Omental fat pad (tissue), 3 donors: ENCODE measurements at regions not wholly inside any gene's neighbourhood (a gene's known extent, or its start where the extent isn't known, plus 50 kb on each side); places are given as distances from the start of the nearest gene placed in this dataset.
"Not testable (repeated sequence)": the region's sequence is repeated elsewhere in the genome, so short reads cannot be mapped to it uniquely, and the experiment has no call there.

ENCODE experiments used
- ATAC-seq: fragments of 150-250 bp; one replicate; pipeline ENCODE4 v1.9.1; 2016; ENCODE audit warnings: mild to moderate bottlenecking, moderate library complexity; ENCODE audit not compliant: low FRiP score
- DNase-seq: peaks from one replicate; pipeline ENCODE4 v3.0.0-alpha.2; 2019; ENCODE audit warnings: low spot score
- CTCF ChIP-seq, 3 donors: fragments of 450-650 bp; IDR thresholded peaks; one replicate each; pipeline ENCODE4 v1.5.1; 2016 to 2017; ENCODE audit warnings: antibody characterized with exemption in 3 of 3, mild to moderate bottlenecking in 3 of 3, moderate library complexity in 2 of 3

- ATAC-seq, DNase-seq: not testable (repeated sequence)
These were observed 832.4 kb upstream of the TPTE start for GRCh38 chr21:9688945-9689344.

- ATAC-seq, DNase-seq: not testable (repeated sequence)
These were observed 830.4 kb upstream of the TPTE start for GRCh38 chr21:9690981-9691380.

- DNase-seq, ATAC-seq: not testable (repeated sequence)
These were observed 825.6 kb upstream of the TPTE start for GRCh38 chr21:9695759-9696158.

- DNase-seq, ATAC-seq: not testable (repeated sequence)
These were observed 823.6 kb upstream of the TPTE start for GRCh38 chr21:9697751-9698150.

- ATAC-seq, DNase-seq: not testable (repeated sequence)
These were observed 816.4 kb upstream of the TPTE start for GRCh38 chr21:9705016-9705415.

GRCh38 chr21:9705455-9705854 lies 815.9 kb upstream of the TPTE start:
- not testable (repeated sequence) for DNase-seq, ATAC-seq

GRCh38 chr21:9724542-9724941 lies 796.8 kb upstream of the TPTE start:
- not testable (repeated sequence) for ATAC-seq, DNase-seq

GRCh38 chr21:9727187-9727586 lies 794.2 kb upstream of the TPTE start:
- not testable (repeated sequence) for ATAC-seq, DNase-seq

- DNase-seq, ATAC-seq: not testable (repeated sequence)
These were observed 793.0 kb upstream of the TPTE start for GRCh38 chr21:9728219-9728992.

GRCh38 chr21:9730866-9731265 lies 790.5 kb upstream of the TPTE start:
- no peak for TF ChIP-seq CTCF (IDR thresholded peaks at IDR 0.05)
- DNase-seq (no peak), ATAC-seq (no peak)

- ATAC-seq, DNase-seq: not testable (repeated sequence)
These were observed 790.1 kb upstream of the TPTE start for GRCh38 chr21:9731317-9731716.

- DNase-seq, ATAC-seq: not testable (repeated sequence)
These were observed 788.8 kb upstream of the TPTE start for GRCh38 chr21:9732605-9733004.

- not testable (repeated sequence) for DNase-seq, ATAC-seq
These were observed 787.4 kb upstream of the TPTE start for GRCh38 chr21:9733761-9734558.
